Pancreas (tissue), 10 donors: ENCODE measurements at regions not wholly inside any gene's neighbourhood (a gene's known extent, or its start where the extent isn't known, plus 50 kb on each side); places are given as distances from the start of the nearest gene placed in this dataset.

Experiments
- ATAC-seq, 4 donors: fragments of 200-7000 bp; cut with Tn5 transposase; one replicate each; pipeline versions ENCODE4 v1.8.0 to v1.9.1; 2020; ENCODE audit warnings: mild to moderate bottlenecking in 4 of 4, moderate library complexity in 4 of 4
- DNase-seq, 6 donors: peaks; one replicate each; pipeline ENCODE4 v3.0.0-alpha.2; 2020
- FAIRE-seq: peaks from 2 replicates; lab custom pipeline; 2012; peaks lifted over from hg19 to GRCh38; lab: Jason Lieb, UNC
- H3K27ac ChIP-seq, 4 donors: fragments of 200-600 bp; sonication (generic); 1 replicate in 3 of 4; 2 replicates in 1 of 4; pipeline versions ENCODE4 v1.5.0 to v1.8.0; 2020
- H3K27me3 ChIP-seq, 4 donors: fragments of 200-600 bp; one replicate each; pipeline ENCODE4 v1.8.0; 2021
- H3K36me3 ChIP-seq, 3 donors: fragments of 200-600 bp; sonication (generic) in 1 of 3; one replicate each; pipeline versions ENCODE4 v1.5.0 to v1.8.0; 2020 to 2021
- H3K4me1 ChIP-seq, 3 donors: fragments of 200-600 bp; one replicate each; pipeline ENCODE4 v1.8.0; 2021
- H3K4me3 ChIP-seq, 4 donors: fragments of 200-600 bp; sonication (generic) in 2 of 4; one replicate each; pipeline versions ENCODE4 v1.5.0 to v1.8.0; 2020 to 2021
- H3K9me3 ChIP-seq, 4 donors: fragments of 200-600 bp; one replicate each; pipeline ENCODE4 v1.8.0; 2021
- CTCF ChIP-seq, 4 donors: fragments of 200-600 bp; sonication (generic) in 3 of 4; IDR thresholded peaks; one replicate each; pipeline versions ENCODE4 v1.5.0 to v1.8.0; 2021; ENCODE audit warnings: antibody characterized with exemption in 4 of 4
- WGBS, 2 donors: extraction: QIAGEN DNeasy Blood & Tissue Kit; methylation state at CpG; one replicate each; pipeline ENCODE4 v1.1.7; 2013; 5-methylcytosine and 5-hydroxymethylcytosine counted together
- intact Hi-C, 3 donors: fragments of 100-400 bp; cut with DNase I; formaldehyde crosslinking; loops; one replicate each; pipeline versions ENCODE4 v1.11.1 to v1.14.2; 2022
- donor health status: healthy with polysubstance abuse.
- donor health status: DM: no; HTN: no; CAD: no; lungs with moderate emphysema.
- donor health status: DM: no; HTN: no; CAD: no.
- donor health status: control.
- donor health status: control.
- donor health status: Bipolar disorder and iron deficiency.
- donor health status: DM: yes; HTN: yes; CAD: no.
- donor health status: DM: no; HTN: no; CAD: no.
- donor health status: DM: no; HTN: no; CAD: no.
- donor health status: DM: yes; HTN: yes; CAD: no.

- WGBS, 2 donors = 93 to 97% methylated on average over 1 of the region's 1 CpG
- intact Hi-C loops = no loop called here
- no peaks in the 10 kb centered on the region for H3K9me3 ChIP-seq
- no peaks in the 10 kb centered on the region for H3K36me3 ChIP-seq
- no peak for DNase-seq
- H3K27ac ChIP-seq = no peak overlapping the region
- no peaks in the 10 kb centered on the region for H3K27me3 ChIP-seq
- no peaks in the 10 kb centered on the region for H3K4me1 ChIP-seq
- no peak for TF ChIP-seq CTCF (IDR thresholded peaks at IDR 0.05)
- no peak overlapping the region for H3K4me3 ChIP-seq
- FAIRE-seq = no peak
- no peak for ATAC-seq
Observed at GRCh38 chr15:49758456-49758855, 137.6 kb downstream of the DTWD1 start.

- H3K9me3 ChIP-seq = no peaks in the 10 kb centered on the region
- no peak overlapping the region for H3K27ac ChIP-seq
- 60 to 78% methylated on average over 2 of the region's 2 CpGs for WGBS, 2 donors
- no peak for DNase-seq
- H3K27me3 ChIP-seq = no peaks in the 10 kb centered on the region
- intact Hi-C loops = no loop called here
- ATAC-seq = no peak
- no peak for FAIRE-seq
- H3K36me3 ChIP-seq = no peaks in the 10 kb centered on the region
- H3K4me3 ChIP-seq = no peak overlapping the region
- no peaks in the 10 kb centered on the region for H3K4me1 ChIP-seq
- TF ChIP-seq CTCF (IDR thresholded peaks at IDR 0.05) = no peak
Observed at GRCh38 chr15:49758856-49759255, 138.0 kb downstream of the DTWD1 start.

- FAIRE-seq = no peak
- intact Hi-C loops = no loop called here
Observed at GRCh38 chr15:49760749-49761148, 139.9 kb downstream of the DTWD1 start.

GRCh38 chr15:49769225-49769624, 148.4 kb downstream of the DTWD1 start:
- 29 to 30% methylated on average over 1 of the region's 1 CpG for WGBS, 2 donors

More at GRCh38 chr15:49760749-49761148, 139.9 kb downstream of the DTWD1 start:
- TF ChIP-seq CTCF (IDR thresholded peaks at IDR 0.05) = no peak
- Histone ChIP-seq H3K27me3 (no peaks in the 10 kb centered on the region), H3K9me3 (no peaks in the 10 kb centered on the region), H3K4me3 (no peak overlapping the region), H3K4me1 (no peaks in the 10 kb centered on the region), H3K27ac (no peak overlapping the region), H3K36me3 (no peaks in the 10 kb centered on the region)
- no peak for ATAC-seq
- WGBS, 2 donors = 51 to 81% methylated on average over 1 of the region's 1 CpG
- DNase-seq = no peak

GRCh38 chr15:49789436-49789835, 168.6 kb downstream of the DTWD1 start:
- Histone ChIP-seq H3K27ac (no peak overlapping the region), H3K4me3 (no peak overlapping the region), H3K27me3 (no peaks in the 10 kb centered on the region), H3K4me1 (no peaks in the 10 kb centered on the region), H3K36me3 (no peaks in the 10 kb centered on the region), H3K9me3 (no peaks in the 10 kb centered on the region)
- TF ChIP-seq CTCF (IDR thresholded peaks at IDR 0.05) = no peak
- FAIRE-seq = no peak
- ATAC-seq = no peak
- no peak for DNase-seq
- intact Hi-C loops = no loop called here

More at GRCh38 chr15:49769225-49769624, 148.4 kb downstream of the DTWD1 start:
- Histone ChIP-seq H3K27ac (no peak overlapping the region), H3K4me1 (no peaks in the 10 kb centered on the region), H3K4me3 (no peak overlapping the region), H3K27me3 (no peaks in the 10 kb centered on the region), H3K9me3 (no peaks in the 10 kb centered on the region), H3K36me3 (no peaks in the 10 kb centered on the region)
- DNase-seq (no peak), ATAC-seq (no peak), FAIRE-seq (no peak)
- intact Hi-C loops = no loop called here
- TF ChIP-seq CTCF (IDR thresholded peaks at IDR 0.05) = no peak
